H9 (cell line): ENCODE measurements at regions not wholly inside any gene's neighbourhood (a gene's known extent, or its start where the extent isn't known, plus 50 kb on each side); places are given as distances from the start of the nearest gene placed in this dataset.

Source experiments
- DNase-seq: peaks from one replicate; pipeline ENCODE4 v3.0.0-alpha.2; 2017
- H2AFZ ChIP-seq: one replicate; pipeline ENCODE4 v1.6.1; 2013; ENCODE audit warnings: mild to moderate bottlenecking, low read length, control low read depth, moderate library complexity
- H2AK5ac ChIP-seq: 2 replicates; pipeline ENCODE4 v1.6.1; 2013; ENCODE audit warnings: low read length, control low read depth, mixed read lengths; ENCODE audit not compliant: insufficient read length
- H2BK120ac ChIP-seq: one replicate; pipeline ENCODE4 v1.6.1; 2013; ENCODE audit warnings: low read depth, mild to moderate bottlenecking, low read length, control low read depth, inconsistent platforms; ENCODE audit not compliant: poor library complexity, severe bottlenecking
- H2BK12ac ChIP-seq: 2 replicates; pipeline ENCODE4 v1.6.1; 2013; ENCODE audit warnings: low read length, control low read depth, mixed read lengths, low read depth; ENCODE audit not compliant: insufficient read length
- H2BK15ac ChIP-seq: 2 replicates; pipeline ENCODE4 v1.6.1; 2013; ENCODE audit warnings: low read depth, low read length, control low read depth
- H2BK20ac ChIP-seq: one replicate; pipeline ENCODE4 v1.6.1; 2013; ENCODE audit warnings: low read depth, mild to moderate bottlenecking, low read length, control low read depth, inconsistent platforms; ENCODE audit not compliant: poor library complexity, severe bottlenecking
- H2BK5ac ChIP-seq: 2 replicates; pipeline ENCODE4 v1.6.1; 2013; ENCODE audit warnings: low read length, control low read depth, mixed read lengths; ENCODE audit not compliant: insufficient read length
- H3K14ac ChIP-seq: 2 replicates; pipeline ENCODE4 v1.6.1; 2013; ENCODE audit warnings: low read length, control low read depth; ENCODE audit not compliant: insufficient read depth
- H3K18ac ChIP-seq: 2 replicates; pipeline ENCODE4 v1.6.1; 2013; ENCODE audit warnings: low read depth, mild to moderate bottlenecking, mixed read lengths, low read length, control low read depth; ENCODE audit not compliant: insufficient read length
- H3K23ac ChIP-seq: 2 replicates; pipeline ENCODE4 v1.6.1; 2013; ENCODE audit warnings: low read length, control low read depth, mixed read lengths, low read depth; ENCODE audit not compliant: insufficient read length
- H3K23me2 ChIP-seq: 2 replicates; pipeline ENCODE4 v1.6.1; 2013; ENCODE audit warnings: low read depth, mild to moderate bottlenecking, mixed read lengths, low read length, control low read depth; ENCODE audit not compliant: insufficient read length, poor library complexity, severe bottlenecking
- H3K27ac ChIP-seq: 2 replicates; pipeline ENCODE4 v1.5.1; 2013; ENCODE audit warnings: low read length, control low read depth, mixed read lengths, low read depth; ENCODE audit not compliant: insufficient read length
- H3K27me3 ChIP-seq: 2 replicates; pipeline ENCODE4 v1.6.1; 2013; ENCODE audit warnings: low read length, control low read depth, inconsistent platforms; ENCODE audit not compliant: insufficient read depth
- H3K4ac ChIP-seq: 2 replicates; pipeline ENCODE4 v1.6.1; 2013; ENCODE audit warnings: low read depth, mild to moderate bottlenecking, control low read depth, inconsistent platforms, low read length, moderate library complexity
- H3K4me1 ChIP-seq: 2 replicates; pipeline ENCODE4 v1.6.1; 2013; ENCODE audit warnings: low read length, control low read depth, inconsistent platforms; ENCODE audit not compliant: insufficient read depth
- H3K4me2 ChIP-seq: 2 replicates; pipeline ENCODE4 v1.6.1; 2013; ENCODE audit warnings: low read length, control low read depth, mixed read lengths; ENCODE audit not compliant: insufficient read length, insufficient read depth
- H3K56ac ChIP-seq: 2 replicates; pipeline ENCODE4 v1.6.1; 2013; ENCODE audit warnings: low read depth, mild to moderate bottlenecking, mixed read lengths, low read length, control low read depth; ENCODE audit not compliant: insufficient read length
- H3K79me1 ChIP-seq: 2 replicates; pipeline ENCODE4 v1.6.1; 2013; ENCODE audit warnings: low read depth, mild to moderate bottlenecking, moderate library complexity, low read length, control low read depth, inconsistent platforms; ENCODE audit not compliant: insufficient read depth, poor library complexity, severe bottlenecking
- H3K79me2 ChIP-seq: 2 replicates; pipeline ENCODE4 v1.6.1; 2013; ENCODE audit warnings: low read length, control low read depth, inconsistent platforms; ENCODE audit not compliant: insufficient read depth
- H3K9ac ChIP-seq: 2 replicates; pipeline ENCODE4 v1.6.1; 2013; ENCODE audit warnings: low read length, control low read depth, mixed read lengths; ENCODE audit not compliant: insufficient read length; ENCODE audit errors: extremely low read depth
- H3K9me3 ChIP-seq: one replicate; pipeline ENCODE4 v1.6.1; 2013; ENCODE audit warnings: low read depth, low read length, inconsistent platforms; ENCODE audit not compliant: control insufficient read depth
- H3T11ph ChIP-seq: one replicate; pipeline ENCODE4 v1.6.1; 2013; ENCODE audit warnings: mild to moderate bottlenecking, low read length, control low read depth, inconsistent platforms
- H4K20me1 ChIP-seq: one replicate; pipeline ENCODE4 v1.6.1; 2013; ENCODE audit not compliant: control insufficient read depth, insufficient read length, insufficient read depth
- H4K5ac ChIP-seq: 2 replicates; pipeline ENCODE4 v1.6.1; 2013; ENCODE audit warnings: low read depth, mild to moderate bottlenecking, mixed read lengths, low read length, control low read depth; ENCODE audit not compliant: insufficient read length
- H4K8ac ChIP-seq: replicated peaks from 2 replicates; pipeline ENCODE4 v1.6.1; 2013; ENCODE audit warnings: low read length, control low read depth, mixed read lengths, low read depth; ENCODE audit not compliant: insufficient read length
- H4K91ac ChIP-seq: 2 replicates; pipeline ENCODE4 v1.6.1; 2013; ENCODE audit warnings: low read depth, mild to moderate bottlenecking, moderate library complexity, mixed read lengths, low read length, control low read depth; ENCODE audit not compliant: insufficient read length
- H3K27ac Mint-ChIP-seq, 3 experiments: 2 replicates in 2 of 3; 3 replicates in 1 of 3; pipeline ENCODE4 v1.8.0; 2020 to 2021; ENCODE audit warnings: mixed read lengths in 3 of 3, mild to moderate bottlenecking in 1 of 3, moderate library complexity in 1 of 3
- H3K27me3 Mint-ChIP-seq: 2 replicates; pipeline ENCODE4 v1.8.0; 2021; ENCODE audit warnings: low read depth, mild to moderate bottlenecking, moderate library complexity, mixed read lengths
- H3K36me3 Mint-ChIP-seq, 3 experiments: 2 replicates in 2 of 3; 3 replicates in 1 of 3; pipeline ENCODE4 v1.8.0; 2020 to 2021; ENCODE audit warnings: low read depth in 3 of 3, mixed read lengths in 3 of 3; ENCODE audit not compliant: insufficient read depth in 1 of 3
- H3K4me1 Mint-ChIP-seq, 2 experiments: 2 replicates each; pipeline ENCODE4 v1.8.0; 2020; ENCODE audit warnings: mixed read lengths in 2 of 2
- H3K4me3 Mint-ChIP-seq, 2 experiments: 2 replicates in 1 of 2; 3 replicates in 1 of 2; pipeline ENCODE4 v1.8.0; 2020 to 2021; ENCODE audit warnings: mild to moderate bottlenecking in 2 of 2, mixed read lengths in 2 of 2, moderate library complexity in 1 of 2
- H3K9me3 Mint-ChIP-seq, 2 experiments: 2 replicates in 1 of 2; 3 replicates in 1 of 2; pipeline ENCODE4 v1.8.0; 2020; ENCODE audit warnings: mild to moderate bottlenecking in 2 of 2, mixed read lengths in 2 of 2, moderate library complexity in 1 of 2
- WGBS: extraction: QIAGEN DNeasy Blood & Tissue Kit; methylation state at CpG from one replicate; pipeline ENCODE4 v1.1.7; 2013; ENCODE audit warnings: missing lambda C conversion rate, low lambda C conversion rate, mixed read lengths; ENCODE audit not compliant: insufficient read length; ENCODE audit errors: extremely low coverage; 5-methylcytosine and 5-hydroxymethylcytosine counted together
- TF ChIP-seq, protein P1 (sequence below): fragments of 200-600 bp; sonication (generic); conservative IDR thresholded peaks from 3 replicates; pipeline ENCODE4 v1.8.0; 2021; ENCODE audit warnings: antibody characterized with exemption, mild to moderate bottlenecking

- Histone ChIP-seq H4K91ac (no peak overlapping the region), H2AK5ac (no peak overlapping the region), H2BK120ac (no peak overlapping the region), H3K23ac (no peak overlapping the region), H3T11ph (no peak overlapping the region), H3K27ac (no peak overlapping the region), H3K9ac (no peak overlapping the region), H2BK12ac (no peak overlapping the region), H3K27me3 (no peaks in the 10 kb centered on the region; the same call in 1 of the 2 replicates), H3K14ac (no peak overlapping the region; the same call in 1 of the 2 replicates), H3K79me2 (no peaks in the 10 kb centered on the region), H3K23me2 (no peaks in the 10 kb centered on the region), H2AFZ (no peak overlapping the region), H3K4me2 (no peak overlapping the region), H3K9me3 (no peaks in the 10 kb centered on the region), H2BK5ac (no peak overlapping the region), H3K4ac (no peak overlapping the region), H4K20me1 (no peaks in the 10 kb centered on the region), H3K79me1 (no peaks in the 10 kb centered on the region), H2BK20ac (no peak overlapping the region), H3K4me1 (no peaks in the 10 kb centered on the region; the same call in 1 of the 2 replicates), H2BK15ac (no peak overlapping the region), H4K5ac (no peak overlapping the region), H3K18ac (no peak overlapping the region), H4K8ac (no peak overlapping the region), H3K56ac (no peak overlapping the region)
- Mint-ChIP-seq H3K27ac (no peak overlapping the region; a peak in 2 of 7 replicates), H3K36me3 (no peaks in the 10 kb centered on the region), H3K4me3 (no peak overlapping the region), H3K9me3 (no peaks in the 10 kb centered on the region; a peak in 2 of 5 replicates), H3K4me1 (peaks cover 11 to 12% of the 10 kb centered on the region in 2 experiments), H3K27me3 (peaks cover 2% of the 10 kb centered on the region)
- TF ChIP-seq, protein P1, sequence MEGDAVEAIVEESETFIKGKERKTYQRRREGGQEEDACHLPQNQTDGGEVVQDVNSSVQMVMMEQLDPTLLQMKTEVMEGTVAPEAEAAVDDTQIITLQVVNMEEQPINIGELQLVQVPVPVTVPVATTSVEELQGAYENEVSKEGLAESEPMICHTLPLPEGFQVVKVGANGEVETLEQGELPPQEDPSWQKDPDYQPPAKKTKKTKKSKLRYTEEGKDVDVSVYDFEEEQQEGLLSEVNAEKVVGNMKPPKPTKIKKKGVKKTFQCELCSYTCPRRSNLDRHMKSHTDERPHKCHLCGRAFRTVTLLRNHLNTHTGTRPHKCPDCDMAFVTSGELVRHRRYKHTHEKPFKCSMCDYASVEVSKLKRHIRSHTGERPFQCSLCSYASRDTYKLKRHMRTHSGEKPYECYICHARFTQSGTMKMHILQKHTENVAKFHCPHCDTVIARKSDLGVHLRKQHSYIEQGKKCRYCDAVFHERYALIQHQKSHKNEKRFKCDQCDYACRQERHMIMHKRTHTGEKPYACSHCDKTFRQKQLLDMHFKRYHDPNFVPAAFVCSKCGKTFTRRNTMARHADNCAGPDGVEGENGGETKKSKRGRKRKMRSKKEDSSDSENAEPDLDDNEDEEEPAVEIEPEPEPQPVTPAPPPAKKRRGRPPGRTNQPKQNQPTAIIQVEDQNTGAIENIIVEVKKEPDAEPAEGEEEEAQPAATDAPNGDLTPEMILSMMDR: no peak
- DNase-seq: no peak
- WGBS: no CpG with 5 or more reads among the region's 6 CpGs
Measured at GRCh38 chr12:118526255-118527095, 150.1 kb downstream of the SUDS3 start.
